ENCODE measurements at regions not wholly inside any gene's neighbourhood (a gene's known extent, or its start where the extent isn't known, plus 50 kb on each side); places are given as distances from the start of the nearest gene placed in this dataset.

DNA sequence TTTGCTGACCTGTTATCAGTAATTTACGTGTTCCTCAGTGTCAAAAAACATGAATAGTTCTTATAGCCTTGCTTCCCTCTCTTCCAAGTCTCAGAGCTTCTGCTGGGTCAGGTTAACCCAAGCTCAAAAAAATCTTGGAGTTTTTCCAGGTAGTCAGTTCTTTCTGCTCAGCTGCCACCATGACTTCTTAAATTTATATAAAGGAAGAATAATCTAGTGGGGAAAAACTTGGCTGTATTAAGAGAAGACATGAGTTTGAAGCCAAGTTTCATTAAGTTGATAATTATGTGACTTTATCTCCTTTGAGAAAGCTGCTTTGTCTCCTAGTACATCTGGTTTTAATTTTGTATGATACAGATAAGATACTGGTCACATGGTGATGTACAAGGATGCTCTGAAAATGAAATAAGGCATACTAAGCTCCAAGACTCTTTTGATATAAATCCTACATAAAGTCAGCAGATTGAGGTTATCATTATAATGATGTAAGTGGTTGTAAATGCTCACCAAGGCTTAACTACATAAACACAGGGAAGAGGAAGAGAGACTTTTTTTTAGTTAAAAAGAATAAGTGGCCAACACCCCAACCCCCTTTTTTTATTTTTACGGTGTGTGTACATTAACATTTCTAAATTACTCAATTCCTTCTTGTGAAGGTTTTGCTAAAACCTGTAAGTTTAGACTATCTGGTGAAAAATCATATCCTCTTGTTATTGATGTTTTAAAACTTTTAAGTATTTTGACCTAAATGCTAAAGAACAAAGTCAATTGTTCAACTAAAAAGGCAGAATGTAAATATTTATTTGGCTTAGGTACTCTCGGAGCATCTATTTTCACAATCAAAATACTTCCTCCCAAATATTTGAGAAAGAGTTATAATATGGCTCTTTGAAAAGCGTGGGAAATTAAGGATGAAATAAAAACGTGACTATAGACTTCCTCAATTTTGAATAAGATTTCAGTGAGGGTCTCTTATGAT, 84.1 kb upstream of the SLC38A2 start:
- DNase-seq, result no peak
- TF ChIP-seq, protein P1, sequence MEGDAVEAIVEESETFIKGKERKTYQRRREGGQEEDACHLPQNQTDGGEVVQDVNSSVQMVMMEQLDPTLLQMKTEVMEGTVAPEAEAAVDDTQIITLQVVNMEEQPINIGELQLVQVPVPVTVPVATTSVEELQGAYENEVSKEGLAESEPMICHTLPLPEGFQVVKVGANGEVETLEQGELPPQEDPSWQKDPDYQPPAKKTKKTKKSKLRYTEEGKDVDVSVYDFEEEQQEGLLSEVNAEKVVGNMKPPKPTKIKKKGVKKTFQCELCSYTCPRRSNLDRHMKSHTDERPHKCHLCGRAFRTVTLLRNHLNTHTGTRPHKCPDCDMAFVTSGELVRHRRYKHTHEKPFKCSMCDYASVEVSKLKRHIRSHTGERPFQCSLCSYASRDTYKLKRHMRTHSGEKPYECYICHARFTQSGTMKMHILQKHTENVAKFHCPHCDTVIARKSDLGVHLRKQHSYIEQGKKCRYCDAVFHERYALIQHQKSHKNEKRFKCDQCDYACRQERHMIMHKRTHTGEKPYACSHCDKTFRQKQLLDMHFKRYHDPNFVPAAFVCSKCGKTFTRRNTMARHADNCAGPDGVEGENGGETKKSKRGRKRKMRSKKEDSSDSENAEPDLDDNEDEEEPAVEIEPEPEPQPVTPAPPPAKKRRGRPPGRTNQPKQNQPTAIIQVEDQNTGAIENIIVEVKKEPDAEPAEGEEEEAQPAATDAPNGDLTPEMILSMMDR (IDR thresholded peaks at IDR 0.05; ENCODE audit: low read depth, low read length), result no peak
- Histone ChIP-seq H3K4me3 (ENCODE audit: low read depth, low read length) (no peak overlapping the region), H3K9me3 (no peaks in the 10 kb centered on the region), H3K27me3 (no peaks in the 10 kb centered on the region), H3K4me1 (peaks cover 12% of the 10 kb centered on the region), H3K36me3 (no peaks in the 10 kb centered on the region)

DNA sequence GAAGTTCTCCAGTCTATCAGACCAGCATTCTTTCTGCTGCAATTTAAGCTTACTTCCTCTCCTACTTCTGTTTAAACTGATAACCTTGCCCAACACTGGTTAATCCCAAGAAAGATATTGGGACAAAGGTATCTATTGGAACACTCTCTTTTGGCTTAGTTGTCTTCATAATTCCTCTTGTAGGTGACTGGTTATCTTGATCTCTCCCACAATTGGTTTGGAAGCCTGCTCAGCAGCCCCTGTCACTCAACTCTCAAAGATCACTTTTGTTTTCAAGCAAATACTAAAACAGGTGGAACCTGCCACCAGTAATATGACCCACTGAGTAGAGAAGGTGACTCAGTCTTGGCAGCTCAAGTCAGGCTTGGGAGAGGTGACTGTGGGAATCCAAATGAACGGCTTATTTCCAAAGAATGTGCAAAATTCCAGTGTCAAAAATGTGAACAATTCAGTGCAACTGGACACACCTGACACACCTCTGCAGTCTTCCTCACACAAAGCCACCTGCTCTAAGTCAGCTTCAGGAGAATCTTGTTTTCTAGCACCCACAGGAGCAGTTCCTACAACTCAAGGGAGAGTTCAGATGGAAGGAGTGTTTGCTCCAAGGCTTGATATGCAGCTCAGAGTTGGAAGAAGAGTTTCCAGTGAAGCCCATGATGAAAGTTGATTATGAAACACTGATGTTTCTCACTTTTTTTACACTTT, 83.2 kb upstream of the SLC38A2 start:
- Histone ChIP-seq H3K4me3 (ENCODE audit: low read depth, low read length) (no peak overlapping the region), H3K36me3 (no peaks in the 10 kb centered on the region), H3K4me1 (peaks cover 14% of the 10 kb centered on the region), H3K27me3 (no peaks in the 10 kb centered on the region), H3K9me3 (no peaks in the 10 kb centered on the region)
- TF ChIP-seq, protein P1 (IDR thresholded peaks at IDR 0.05; ENCODE audit: low read depth, low read length), result no peak
- no peak for DNase-seq

DNA sequence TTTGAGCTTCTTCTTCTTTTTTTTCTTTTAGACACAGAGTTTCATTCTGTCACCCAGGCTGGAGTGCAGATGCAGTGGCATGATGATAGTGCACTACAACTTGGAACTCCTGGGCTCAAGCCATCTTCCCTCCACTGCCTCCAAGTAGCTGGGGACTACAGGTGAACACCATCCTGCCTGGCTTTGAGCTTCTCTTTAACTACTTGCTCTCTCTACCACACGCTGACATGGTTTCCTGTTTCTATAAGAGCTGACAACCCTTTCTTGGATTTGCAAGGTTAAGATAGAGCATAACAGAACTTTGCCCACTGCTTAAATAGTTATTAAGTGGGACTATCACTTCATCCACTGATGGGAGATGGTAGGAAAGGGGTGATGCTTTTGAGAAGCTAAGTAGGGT, 82.4 kb upstream of the SLC38A2 start:
- no peak for DNase-seq
- H3K4me3 ChIP-seq (ENCODE audit: low read depth, low read length), result no peak overlapping the region
- no peaks in the 10 kb centered on the region for H3K36me3 ChIP-seq
- no peaks in the 10 kb centered on the region for H3K27me3 ChIP-seq
- H3K9me3 ChIP-seq, result no peaks in the 10 kb centered on the region
- TF ChIP-seq, protein P1 (IDR thresholded peaks at IDR 0.05; ENCODE audit: low read depth, low read length), result no peak
- peaks cover 22% of the 10 kb centered on the region for H3K4me1 ChIP-seq

DNA sequence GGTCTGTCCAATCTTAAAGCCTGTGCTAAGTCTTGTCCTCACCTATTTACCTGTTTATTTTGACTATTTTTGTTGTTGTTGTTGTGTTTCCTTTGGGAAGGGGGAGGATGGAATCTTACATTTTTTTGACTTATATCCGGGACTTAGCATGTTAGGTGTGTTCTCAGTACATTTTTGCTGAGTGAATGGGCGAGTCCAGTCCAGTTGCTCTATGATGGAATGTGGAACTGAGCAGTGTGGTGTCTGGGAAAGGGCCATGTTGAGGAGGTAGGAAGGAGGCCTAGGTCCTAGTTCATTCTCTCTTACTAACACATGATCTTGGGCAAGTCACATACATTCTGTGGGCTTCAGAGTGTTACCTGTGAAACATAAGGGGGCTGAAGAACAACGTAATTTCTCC, 80.9 kb upstream of the SLC38A2 start:
- Histone ChIP-seq H3K9me3 (no peaks in the 10 kb centered on the region), H3K27me3 (no peaks in the 10 kb centered on the region), H3K4me1 (peaks cover 23% of the 10 kb centered on the region), H3K4me3 (ENCODE audit: low read depth, low read length) (no peak overlapping the region), H3K36me3 (no peaks in the 10 kb centered on the region)
- TF ChIP-seq, protein P1 (IDR thresholded peaks at IDR 0.05; ENCODE audit: low read depth, low read length), result no peak
- no peak for DNase-seq

DNA sequence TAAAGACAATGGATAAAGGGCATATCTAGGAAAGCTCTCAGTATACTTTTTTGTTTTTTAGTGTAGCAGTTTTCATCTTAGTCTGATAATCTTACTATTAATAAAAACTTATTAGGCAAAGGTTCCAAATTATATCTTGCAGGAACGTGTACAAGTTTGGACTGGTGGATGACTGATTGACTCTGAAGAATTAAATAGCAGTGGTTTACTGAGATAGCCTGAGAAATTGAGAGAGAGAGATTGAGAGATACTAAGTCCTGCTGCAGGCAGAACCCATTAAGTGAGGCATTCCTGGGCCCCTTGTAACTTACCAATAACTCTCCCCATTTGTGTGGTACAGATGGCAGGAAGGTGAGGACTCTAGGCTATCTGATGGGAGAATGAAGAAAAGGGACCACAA, 80.2 kb upstream of the SLC38A2 start:
- peaks cover 23% of the 10 kb centered on the region for H3K4me1 ChIP-seq
- no peak for DNase-seq
- TF ChIP-seq, protein P1 (IDR thresholded peaks at IDR 0.05; ENCODE audit: low read depth, low read length), result no peak
- no peaks in the 10 kb centered on the region for H3K9me3 ChIP-seq
- no peaks in the 10 kb centered on the region for H3K27me3 ChIP-seq
- no peak overlapping the region for H3K4me3 ChIP-seq (ENCODE audit: low read depth, low read length)
- no peaks in the 10 kb centered on the region for H3K36me3 ChIP-seq
